IPS DF 6.9 (cell line): ENCODE measurements at regions not wholly inside any gene's neighbourhood (a gene's known extent, or its start where the extent isn't known, plus 50 kb on each side); places are given as distances from the start of the nearest gene placed in this dataset.
"Not testable (repeated sequence)": the region's sequence is repeated elsewhere in the genome, so short reads cannot be mapped to it uniquely, and the experiment has no call there.

Experiments used
- DNase-seq: peaks from one replicate; pipeline ENCODE4 v3.0.0-alpha.2; 2013; ENCODE audit warnings: low read depth, low spot score
- H3K27ac ChIP-seq: one replicate; pipeline ENCODE4 v1.5.1; 2013; ENCODE audit warnings: low read length, control low read depth
- H3K27me3 ChIP-seq: 2 replicates; pipeline ENCODE4 v1.6.1; 2013; ENCODE audit warnings: mild to moderate bottlenecking, low read length; ENCODE audit not compliant: control insufficient read depth, insufficient read depth
- H3K36me3 ChIP-seq: 2 replicates; pipeline ENCODE4 v1.6.1; 2013; ENCODE audit warnings: low read length; ENCODE audit not compliant: control insufficient read depth, insufficient read depth
- H3K4me1 ChIP-seq: 2 replicates; pipeline ENCODE4 v1.6.1; 2013; ENCODE audit warnings: low read length; ENCODE audit not compliant: control insufficient read depth, insufficient read depth
- H3K4me3 ChIP-seq: 2 replicates; pipeline ENCODE4 v1.5.1; 2013; ENCODE audit warnings: mild to moderate bottlenecking, low read length
- H3K9me3 ChIP-seq: 2 replicates; pipeline ENCODE4 v1.6.1; 2013; ENCODE audit warnings: low read length, inconsistent platforms; ENCODE audit not compliant: control insufficient read depth, insufficient read depth
- WGBS: extraction: QIAGEN DNeasy Blood & Tissue Kit; methylation state at CpG from one replicate; pipeline ENCODE4 v1.1.7; 2013; ENCODE audit warnings: mixed read lengths, missing lambda C conversion rate; ENCODE audit not compliant: insufficient read length, insufficient coverage; 5-methylcytosine and 5-hydroxymethylcytosine counted together

DNA sequence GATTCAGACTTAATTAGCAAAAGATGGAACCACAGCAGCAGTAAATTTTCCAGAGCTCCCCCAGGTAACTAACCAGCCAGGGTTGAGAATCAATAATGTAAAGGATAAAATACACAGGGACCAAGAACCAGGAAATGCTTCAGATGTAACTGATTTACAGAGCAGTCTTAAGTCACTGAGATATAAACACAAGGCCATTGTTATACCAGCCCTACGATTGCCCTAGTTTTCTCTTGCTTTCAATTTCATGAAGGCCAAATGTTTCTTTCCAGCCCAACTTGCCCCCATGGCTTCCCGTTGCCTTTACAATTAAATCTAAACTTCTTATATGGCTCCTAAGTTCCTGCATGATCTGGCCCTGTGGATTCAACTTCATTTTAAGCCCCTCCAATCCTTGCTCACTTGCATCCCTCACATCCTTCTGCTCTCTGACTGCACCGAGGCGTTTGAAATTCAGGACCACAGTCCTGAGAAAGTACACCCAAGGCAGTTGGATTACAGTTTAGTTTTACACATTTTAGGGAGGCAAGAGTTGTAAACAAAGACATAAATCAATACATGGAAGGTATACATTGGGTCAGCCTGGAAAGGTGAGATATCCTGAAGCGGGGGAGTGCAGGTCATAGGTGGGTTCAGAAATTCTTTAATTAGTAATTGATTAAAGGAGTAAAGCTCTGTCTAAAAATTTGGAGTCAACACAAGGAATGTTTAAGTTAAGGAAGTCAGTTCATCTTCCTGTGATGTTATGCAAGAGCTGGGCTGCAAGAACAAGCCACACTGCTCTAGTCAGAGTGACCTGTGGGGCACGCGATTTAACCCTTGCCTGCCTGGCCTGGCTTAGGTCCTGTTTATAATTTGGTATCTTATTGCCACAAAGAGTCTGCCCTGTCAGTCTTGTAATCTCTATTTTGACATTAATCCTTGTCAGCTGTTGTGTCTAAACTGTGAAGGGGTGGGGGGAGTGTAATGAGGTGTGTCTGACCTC is 69.9 kb upstream of the COG2 start:
- H3K4me1 ChIP-seq, result no peaks in the 10 kb centered on the region
- no peak overlapping the region for H3K4me3 ChIP-seq
- H3K9me3 ChIP-seq, result no peaks in the 10 kb centered on the region
- no CpG with 5 or more reads among the region's 7 CpGs for WGBS
- H3K27me3 ChIP-seq, result no peaks in the 10 kb centered on the region
- DNase-seq, result no peak
- no peaks in the 10 kb centered on the region for H3K36me3 ChIP-seq
- H3K27ac ChIP-seq, result no peak overlapping the region

DNA sequence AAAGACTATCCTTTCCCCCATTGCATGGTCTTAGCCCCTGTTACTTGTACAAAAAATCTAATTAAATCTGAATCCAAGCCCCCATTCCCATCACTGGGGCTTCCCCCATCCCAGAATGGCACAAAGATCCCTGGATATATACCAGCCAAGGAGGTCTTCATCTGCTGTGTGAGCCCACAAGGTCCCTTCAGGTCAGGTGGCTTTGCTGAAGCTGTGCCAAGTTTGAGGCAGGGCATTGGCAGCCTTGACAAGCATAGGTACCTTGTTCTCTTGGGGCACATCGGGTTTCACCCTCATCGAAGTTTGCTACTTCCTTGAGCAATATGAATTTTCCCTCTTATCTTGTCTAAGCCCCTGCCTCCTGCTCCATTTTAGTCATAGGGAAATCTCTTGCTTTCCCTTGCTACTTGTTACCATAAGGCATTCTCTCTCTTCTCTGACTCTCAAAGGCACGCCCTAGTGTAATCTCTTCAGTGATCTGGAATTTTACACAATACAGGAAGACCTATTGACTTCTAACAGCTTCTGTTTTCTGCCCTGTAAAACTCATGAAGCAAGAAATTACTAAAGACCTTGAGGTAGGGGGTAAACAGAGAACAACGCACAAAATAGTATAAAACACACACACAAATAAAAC is 71.4 kb upstream of the COG2 start:
- Histone ChIP-seq H3K4me3 (no peak overlapping the region), H3K27me3 (no peaks in the 10 kb centered on the region), H3K9me3 (no peaks in the 10 kb centered on the region), H3K27ac (no peak overlapping the region), H3K4me1 (no peaks in the 10 kb centered on the region), H3K36me3 (no peaks in the 10 kb centered on the region)
- DNase-seq, result no peak
- no CpG with 5 or more reads among the region's 4 CpGs for WGBS

DNA sequence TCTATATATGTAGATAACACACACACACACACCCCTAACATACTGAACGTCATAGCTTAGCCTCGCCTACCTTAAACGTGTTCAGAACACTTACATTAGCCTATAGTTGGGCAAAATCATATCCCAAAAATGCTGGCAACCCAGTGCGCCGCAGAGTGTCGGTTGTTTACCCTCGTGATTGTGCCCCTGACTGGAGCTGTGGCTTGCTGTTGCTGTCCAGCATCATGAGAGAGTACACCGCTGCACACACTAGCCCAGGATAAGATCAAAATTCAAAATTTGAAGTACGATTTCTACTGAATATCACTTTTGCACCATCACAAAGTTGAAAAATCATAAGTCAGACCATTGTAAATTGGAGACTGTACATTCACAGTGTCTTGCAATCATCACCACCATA is 73.1 kb upstream of the COG2 start:
- Histone ChIP-seq H3K4me1 (no peaks in the 10 kb centered on the region), H3K27ac (no peak overlapping the region), H3K36me3 (no peaks in the 10 kb centered on the region), H3K9me3 (no peaks in the 10 kb centered on the region), H3K27me3 (no peaks in the 10 kb centered on the region), H3K4me3 (no peak overlapping the region)
- no peak for DNase-seq
- WGBS, result no CpG with 5 or more reads among the region's 9 CpGs

DNA sequence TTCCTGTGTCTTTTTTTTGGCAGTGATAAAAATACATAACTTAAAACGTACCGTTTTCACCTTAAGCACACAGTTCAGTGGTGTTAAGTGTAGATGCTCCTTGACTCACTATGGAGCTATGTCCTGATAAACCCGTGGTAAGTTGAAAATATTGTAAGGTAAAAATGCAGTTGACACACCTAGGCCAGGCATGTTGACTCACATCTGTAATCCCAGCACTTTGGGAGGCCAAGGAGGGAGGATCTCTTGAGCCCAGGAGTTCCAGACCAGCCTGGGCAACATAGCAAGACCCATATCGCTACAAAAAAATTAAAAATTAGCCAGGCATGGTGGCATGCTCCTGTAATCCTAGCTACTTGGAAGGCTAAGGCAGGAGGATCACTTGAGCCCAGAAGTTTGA is 73.6 kb upstream of the COG2 start:
- no peaks in the 10 kb centered on the region for H3K27me3 ChIP-seq
- WGBS, result no CpG with 5 or more reads among the region's 4 CpGs
- no peaks in the 10 kb centered on the region for H3K4me1 ChIP-seq
- no peak overlapping the region for H3K4me3 ChIP-seq
- no peak for DNase-seq
- H3K9me3 ChIP-seq, result no peaks in the 10 kb centered on the region
- no peaks in the 10 kb centered on the region for H3K36me3 ChIP-seq
- no peak overlapping the region for H3K27ac ChIP-seq

DNA sequence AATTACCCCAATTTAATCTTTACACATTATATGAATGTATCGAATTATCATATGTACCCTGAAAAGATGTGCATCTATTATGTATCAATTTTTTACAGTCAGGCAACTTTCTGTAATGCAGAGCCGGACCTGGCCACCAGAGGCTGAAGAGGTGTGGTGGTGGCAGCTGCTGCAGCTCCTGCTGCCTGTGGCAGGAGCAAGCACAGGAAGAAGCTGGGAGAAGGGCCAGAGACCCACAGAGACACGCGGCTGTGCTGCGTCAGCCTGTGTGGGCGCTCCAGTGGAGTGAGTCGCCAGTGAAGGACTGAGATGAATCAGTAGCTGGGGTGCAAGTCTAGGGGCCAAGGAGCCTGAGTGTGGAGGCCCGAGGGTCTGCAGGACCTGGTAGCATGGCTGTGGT is 74.3 kb upstream of the COG2 start:
- no peak for DNase-seq
- WGBS, result no CpG with 5 or more reads among the region's 8 CpGs
- H3K36me3 ChIP-seq, result no peaks in the 10 kb centered on the region
- no peaks in the 10 kb centered on the region for H3K4me1 ChIP-seq
- H3K9me3 ChIP-seq, result no peaks in the 10 kb centered on the region
- H3K27me3 ChIP-seq, result no peaks in the 10 kb centered on the region
- H3K27ac ChIP-seq, result no peak overlapping the region
- no peak overlapping the region for H3K4me3 ChIP-seq

DNA sequence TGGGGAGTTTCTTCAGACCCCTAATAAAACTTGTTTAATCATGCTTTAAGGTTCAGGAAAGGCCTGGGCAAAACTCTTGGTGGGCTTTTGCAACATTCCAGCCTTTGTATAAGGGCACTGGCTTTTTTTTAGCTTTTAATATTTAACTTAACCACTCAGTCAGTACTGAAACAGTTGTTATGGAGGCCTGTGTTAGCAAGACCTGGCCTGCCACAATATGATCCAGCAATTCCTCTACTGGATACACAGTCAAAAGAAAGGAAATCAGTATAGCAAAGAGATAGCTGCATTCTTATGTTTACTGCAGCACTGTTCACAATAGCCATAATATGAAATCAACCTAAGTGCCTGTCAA is 75.1 kb upstream of the COG2 start:
- H3K27ac ChIP-seq, result no peak overlapping the region
- no peaks in the 10 kb centered on the region for H3K27me3 ChIP-seq
- H3K4me3 ChIP-seq, result no peak overlapping the region

DNA sequence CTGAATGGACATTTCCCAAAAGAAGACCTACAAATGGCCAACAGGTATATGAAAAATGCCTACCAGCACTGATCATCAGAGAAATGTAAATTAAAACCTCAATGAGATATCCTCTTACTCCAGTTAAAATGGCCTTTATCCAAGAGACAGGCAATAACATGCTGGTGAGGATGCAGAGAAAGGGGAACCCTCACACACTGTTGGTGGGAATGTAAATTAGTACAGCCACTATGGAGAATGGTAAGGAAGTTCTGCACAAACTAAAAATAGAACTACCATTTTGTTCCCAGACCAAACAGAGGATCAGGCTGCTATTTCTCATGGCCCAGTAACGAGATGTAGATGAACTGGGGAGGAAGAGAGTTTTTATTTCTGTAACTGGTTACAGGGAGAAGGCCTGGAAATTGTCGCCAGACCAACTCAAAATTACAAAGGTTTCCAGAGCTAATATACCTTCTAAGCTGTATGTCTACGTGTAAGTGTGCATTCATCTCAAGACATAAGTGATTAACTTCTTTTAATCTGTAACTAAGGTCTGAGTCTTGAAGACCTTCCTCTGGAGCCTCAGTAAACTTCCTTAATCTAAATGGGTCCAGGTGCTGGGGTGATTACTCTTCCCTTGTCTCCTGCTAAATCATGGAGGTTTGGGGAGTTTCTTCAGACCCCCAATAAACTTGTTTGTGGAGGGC is 75.6 kb upstream of the COG2 start:
- DNase-seq, H3K9me3 ChIP-seq, H3K4me1 ChIP-seq, H3K4me3 ChIP-seq, H3K27me3 ChIP-seq, H3K27ac ChIP-seq, H3K36me3 ChIP-seq: not testable (repeated sequence)
- no CpG with 5 or more reads among the region's 3 CpGs for WGBS

More for the DNA sequence above, 75.1 kb upstream of the COG2 start:
- DNase-seq, result no peak
- Histone ChIP-seq H3K36me3 (no peaks in the 10 kb centered on the region), H3K4me1 (no peaks in the 10 kb centered on the region), H3K9me3 (no peaks in the 10 kb centered on the region)

DNA sequence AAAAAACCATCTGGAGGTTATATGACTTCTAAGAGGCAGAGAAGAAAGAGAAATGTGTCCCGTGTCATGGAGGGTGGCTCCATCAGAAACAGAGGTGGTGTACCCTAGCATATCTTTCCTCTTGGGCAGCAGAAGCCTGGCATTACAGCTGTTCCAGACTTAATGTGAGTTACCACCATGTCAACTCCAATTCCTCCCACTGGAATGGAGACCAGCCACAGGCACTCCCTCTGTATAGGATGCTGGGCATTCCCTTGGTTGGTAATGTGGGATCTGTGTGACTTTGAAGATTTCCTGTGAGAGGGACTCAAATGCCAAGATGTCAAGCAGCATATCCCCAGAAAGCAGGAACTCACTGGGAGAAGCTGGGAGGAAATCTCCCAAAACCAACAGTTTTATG is 77.1 kb upstream of the COG2 start:
- H3K4me1 ChIP-seq, result no peaks in the 10 kb centered on the region
- DNase-seq, result no peak
- H3K9me3 ChIP-seq, result no peaks in the 10 kb centered on the region
- WGBS, result no CpG with 5 or more reads among the region's 1 CpG
- H3K27me3 ChIP-seq, result no peaks in the 10 kb centered on the region
- no peak overlapping the region for H3K27ac ChIP-seq
- no peak overlapping the region for H3K4me3 ChIP-seq
- no peaks in the 10 kb centered on the region for H3K36me3 ChIP-seq

DNA sequence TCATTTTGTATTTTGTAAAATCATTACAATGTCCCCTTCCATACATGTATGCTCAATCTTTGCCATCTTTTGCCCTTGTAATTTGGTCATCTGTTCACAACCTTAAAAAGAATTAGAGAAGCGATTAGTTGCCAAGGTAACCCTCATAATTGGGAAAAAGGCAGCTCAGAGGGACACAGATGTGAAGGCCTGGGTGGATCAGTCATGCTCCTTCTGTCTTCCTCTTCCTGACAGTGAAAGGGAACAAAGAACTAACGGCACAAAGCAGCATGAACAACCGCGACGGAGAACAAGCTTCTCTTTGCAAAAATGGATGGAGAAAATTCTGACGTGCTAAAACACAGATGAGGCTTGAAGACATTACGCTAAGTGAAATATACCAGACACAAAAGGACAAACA is 78.7 kb upstream of the COG2 start:
- H3K27ac ChIP-seq, result no peak overlapping the region
- no peaks in the 10 kb centered on the region for H3K36me3 ChIP-seq
- no peaks in the 10 kb centered on the region for H3K4me1 ChIP-seq
- WGBS, result no CpG with 5 or more reads among the region's 7 CpGs
- H3K9me3 ChIP-seq, result no peaks in the 10 kb centered on the region
- no peak overlapping the region for H3K4me3 ChIP-seq
- no peaks in the 10 kb centered on the region for H3K27me3 ChIP-seq
- DNase-seq, result no peak

DNA sequence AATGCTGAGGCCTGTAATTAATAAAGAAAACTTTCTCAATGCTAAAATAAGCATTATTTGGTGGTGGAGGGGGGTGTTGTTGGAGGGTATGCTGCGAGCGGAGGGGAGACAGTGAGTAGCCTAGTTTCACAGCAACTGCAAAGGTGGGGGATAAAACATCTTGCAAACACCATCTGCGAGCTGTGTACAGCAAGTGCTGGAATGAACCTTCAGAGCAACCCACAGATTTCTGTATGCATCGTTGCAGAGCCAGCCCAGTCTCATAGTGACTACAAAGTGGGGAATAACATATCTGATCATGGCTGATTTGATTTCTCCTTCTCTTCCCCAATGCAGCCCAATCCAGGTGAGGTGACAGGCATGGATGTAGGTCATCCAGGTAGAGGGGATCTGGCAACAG is 80.7 kb upstream of the COG2 start:
- no peak for DNase-seq
- Histone ChIP-seq H3K27ac (no peak overlapping the region), H3K4me3 (no peak overlapping the region), H3K9me3 (no peaks in the 10 kb centered on the region), H3K4me1 (no peaks in the 10 kb centered on the region), H3K27me3 (no peaks in the 10 kb centered on the region), H3K36me3 (no peaks in the 10 kb centered on the region)
- no CpG with 5 or more reads among the region's 4 CpGs for WGBS
